DND-41 (cell line): ENCODE measurements at regions not wholly inside any gene's neighbourhood (a gene's known extent, or its start where the extent isn't known, plus 50 kb on each side); places are given as distances from the start of the nearest gene placed in this dataset.

ENCODE experiments used
- ATAC-seq: fragments of 200-7000 bp; cut with Tn5 transposase; 3 replicates; pipeline ENCODE4 v1.9.1; 2021; ENCODE audit warnings: low read depth; ENCODE audit not compliant: insufficient read depth
- DNase-seq: peaks from one replicate; pipeline ENCODE4 v3.0.0-alpha.2; 2020
- H2AFZ ChIP-seq: 2 replicates; pipeline ENCODE4 v1.6.0; 2012; ENCODE audit warnings: low read depth, low read length
- H3K27ac ChIP-seq: 2 replicates; pipeline ENCODE4 v1.5.1; 2012; ENCODE audit warnings: low read length, inconsistent platforms
- H3K27me3 ChIP-seq: fragments of 200-600 bp; sonication (generic); 2 replicates; pipeline ENCODE4 v1.6.0; 2012; ENCODE audit warnings: low read length, mild to moderate bottlenecking, inconsistent platforms; ENCODE audit not compliant: insufficient read depth, poor library complexity
- H3K36me3 ChIP-seq: 2 replicates; pipeline ENCODE4 v1.5.1; 2012; ENCODE audit warnings: low read length, inconsistent platforms; ENCODE audit not compliant: insufficient read depth
- H3K4me1 ChIP-seq: 2 replicates; pipeline ENCODE4 v1.5.1; 2012; ENCODE audit warnings: mild to moderate bottlenecking, low read length; ENCODE audit not compliant: insufficient read depth
- H3K4me2 ChIP-seq: 2 replicates; pipeline ENCODE4 v1.6.0; 2012; ENCODE audit warnings: mild to moderate bottlenecking, moderate library complexity, low read length, inconsistent platforms; ENCODE audit not compliant: insufficient read depth
- H3K4me3 ChIP-seq, 2 experiments: fragments of 200-600 bp in 1 of 2; shearing (Covaris generic) in 1 of 2; 2 replicates each; pipeline ENCODE4 v1.5.1; 2012 to 2016; ENCODE audit warnings: inconsistent platforms in 2 of 2, low read length in 2 of 2, mild to moderate bottlenecking in 2 of 2, low read depth in 1 of 2, moderate library complexity in 1 of 2
- H3K79me2 ChIP-seq: 2 replicates; pipeline ENCODE4 v1.6.0; 2012; ENCODE audit warnings: low read length, inconsistent platforms; ENCODE audit not compliant: insufficient read depth
- H3K9ac ChIP-seq: 2 replicates; pipeline ENCODE4 v1.6.0; 2012; ENCODE audit warnings: low read depth, mild to moderate bottlenecking, inconsistent platforms, low read length, moderate library complexity
- H3K9me3 ChIP-seq: 2 replicates; pipeline ENCODE4 v1.5.1; 2012; ENCODE audit warnings: low read length, moderate library complexity, mild to moderate bottlenecking, inconsistent platforms; ENCODE audit not compliant: insufficient read depth, severe bottlenecking
- H4K20me1 ChIP-seq: 2 replicates; pipeline ENCODE4 v1.6.0; 2012; ENCODE audit warnings: low read length; ENCODE audit not compliant: insufficient read depth
- EZH2 ChIP-seq: IDR thresholded peaks from 3 replicates; pipeline ENCODE4 v1.6.1; 2012; ENCODE audit warnings: borderline replicate concordance, low read depth, mild to moderate bottlenecking, moderate library complexity, low read length, inconsistent platforms; ENCODE audit not compliant: severe bottlenecking
- TF ChIP-seq, protein P1 (sequence below): IDR thresholded peaks from 2 replicates; pipeline ENCODE4 v1.5.1; 2012; ENCODE audit warnings: borderline replicate concordance, low read length, moderate library complexity, mild to moderate bottlenecking; ENCODE audit not compliant: poor library complexity, severe bottlenecking; ENCODE audit errors: extremely low read depth

DNA sequence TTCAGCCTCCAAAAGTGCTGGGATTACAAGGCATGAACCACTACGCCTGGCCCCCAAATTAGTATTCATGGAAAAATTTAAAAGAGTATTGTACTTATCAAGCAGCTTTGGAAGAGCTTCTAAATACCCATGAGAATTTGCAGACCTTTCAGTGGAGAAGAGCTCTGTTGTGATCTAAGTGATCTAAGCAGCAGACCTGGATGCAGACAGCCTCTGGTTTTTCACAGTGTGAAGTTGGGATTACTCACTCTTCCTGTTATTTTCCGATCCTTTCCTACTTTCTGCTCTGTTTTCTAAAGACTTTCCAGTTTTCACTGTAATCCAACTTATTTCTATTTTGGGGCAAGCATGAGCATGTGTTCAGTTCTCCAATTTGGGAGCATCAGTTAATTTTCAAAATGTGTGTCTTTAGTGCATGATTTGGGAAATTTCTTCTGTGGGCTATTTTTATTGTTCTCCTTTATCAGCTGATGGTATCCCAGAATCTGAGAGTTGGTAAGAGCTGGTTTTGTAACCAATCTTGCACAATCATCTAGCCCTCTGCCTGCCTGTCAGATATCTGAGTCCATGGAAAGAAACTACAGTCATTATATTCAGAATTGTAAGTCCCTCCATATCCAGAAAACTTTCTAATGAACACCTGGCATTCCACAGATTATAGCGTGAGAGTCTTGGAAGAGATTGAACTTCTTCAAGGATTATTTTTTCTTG is 207.7 kb upstream of the DTNBP1 start:
- no peak overlapping the region for H3K4me3 ChIP-seq
- H3K4me2 ChIP-seq = no peak overlapping the region
- no peak overlapping the region for H2AFZ ChIP-seq
- H3K27ac ChIP-seq = no peak overlapping the region
- DNase-seq (no peak), ATAC-seq (no peak)
- H3K4me1 ChIP-seq = no peaks in the 10 kb centered on the region
- H3K9me3 ChIP-seq = no peaks in the 10 kb centered on the region
- H3K27me3 ChIP-seq = no peaks in the 10 kb centered on the region
- no peaks in the 10 kb centered on the region for H3K79me2 ChIP-seq
- no peaks in the 10 kb centered on the region for H3K36me3 ChIP-seq
- no peak overlapping the region for H3K9ac ChIP-seq
- TF ChIP-seq, protein P1, sequence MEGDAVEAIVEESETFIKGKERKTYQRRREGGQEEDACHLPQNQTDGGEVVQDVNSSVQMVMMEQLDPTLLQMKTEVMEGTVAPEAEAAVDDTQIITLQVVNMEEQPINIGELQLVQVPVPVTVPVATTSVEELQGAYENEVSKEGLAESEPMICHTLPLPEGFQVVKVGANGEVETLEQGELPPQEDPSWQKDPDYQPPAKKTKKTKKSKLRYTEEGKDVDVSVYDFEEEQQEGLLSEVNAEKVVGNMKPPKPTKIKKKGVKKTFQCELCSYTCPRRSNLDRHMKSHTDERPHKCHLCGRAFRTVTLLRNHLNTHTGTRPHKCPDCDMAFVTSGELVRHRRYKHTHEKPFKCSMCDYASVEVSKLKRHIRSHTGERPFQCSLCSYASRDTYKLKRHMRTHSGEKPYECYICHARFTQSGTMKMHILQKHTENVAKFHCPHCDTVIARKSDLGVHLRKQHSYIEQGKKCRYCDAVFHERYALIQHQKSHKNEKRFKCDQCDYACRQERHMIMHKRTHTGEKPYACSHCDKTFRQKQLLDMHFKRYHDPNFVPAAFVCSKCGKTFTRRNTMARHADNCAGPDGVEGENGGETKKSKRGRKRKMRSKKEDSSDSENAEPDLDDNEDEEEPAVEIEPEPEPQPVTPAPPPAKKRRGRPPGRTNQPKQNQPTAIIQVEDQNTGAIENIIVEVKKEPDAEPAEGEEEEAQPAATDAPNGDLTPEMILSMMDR = no peak
- no peak for TF ChIP-seq EZH2
- H4K20me1 ChIP-seq = no peaks in the 10 kb centered on the region

- no peak overlapping the region for H3K27ac ChIP-seq
- H3K4me2 ChIP-seq = no peak overlapping the region
- TF ChIP-seq EZH2 = no peak
- no peaks in the 10 kb centered on the region for H3K27me3 ChIP-seq
- H3K9ac ChIP-seq = no peak overlapping the region
- DNase-seq = no peak
- no peaks in the 10 kb centered on the region for H3K79me2 ChIP-seq
- no peak overlapping the region for H2AFZ ChIP-seq
- H3K36me3 ChIP-seq = no peaks in the 10 kb centered on the region
- H3K9me3 ChIP-seq = no peaks in the 10 kb centered on the region
- no peak for ATAC-seq
- H3K4me3 ChIP-seq = no peak overlapping the region
- H4K20me1 ChIP-seq = no peaks in the 10 kb centered on the region
- no peaks in the 10 kb centered on the region for H3K4me1 ChIP-seq
Measured at GRCh38 chr6:15864708-15865062, 201.9 kb upstream of the DTNBP1 start.

DNA sequence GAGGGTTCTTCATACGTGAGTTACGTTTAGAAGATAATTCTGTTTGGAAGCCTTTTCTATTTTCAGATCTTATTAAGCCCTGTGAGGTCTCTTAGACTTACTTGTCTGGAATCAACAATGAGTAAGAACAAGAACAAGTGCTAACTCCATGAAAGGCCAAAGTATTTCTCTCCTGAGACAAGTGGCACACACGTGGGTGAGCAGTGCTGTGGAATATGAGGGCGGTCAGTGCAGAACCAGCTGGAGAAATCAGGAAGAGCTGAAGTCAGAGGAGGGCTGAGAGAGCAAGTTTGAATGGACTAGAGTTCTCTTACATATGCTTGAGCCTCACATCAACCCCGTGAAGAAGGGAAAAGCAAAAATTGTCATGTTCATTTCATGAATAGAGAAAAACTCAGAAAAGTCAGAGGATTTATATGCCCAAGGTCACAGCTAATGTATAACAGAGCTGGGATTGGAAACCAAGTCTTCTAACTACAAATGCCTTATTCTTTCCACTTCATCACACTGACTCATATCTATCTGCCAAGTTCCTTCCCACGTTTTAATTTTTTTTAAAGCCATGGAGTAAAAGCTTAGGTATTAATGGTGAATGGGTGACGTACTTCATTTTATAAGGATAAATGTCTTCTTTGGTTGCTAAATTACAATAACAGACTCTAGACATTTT is 201.3 kb upstream of the DTNBP1 start:
- Histone ChIP-seq H2AFZ (no peak overlapping the region), H3K4me3 (no peak overlapping the region), H4K20me1 (no peaks in the 10 kb centered on the region), H3K36me3 (no peaks in the 10 kb centered on the region), H3K27me3 (no peaks in the 10 kb centered on the region), H3K4me2 (no peak overlapping the region), H3K27ac (no peak overlapping the region), H3K4me1 (no peaks in the 10 kb centered on the region), H3K9me3 (no peaks in the 10 kb centered on the region), H3K79me2 (no peaks in the 10 kb centered on the region), H3K9ac (no peak overlapping the region)
- ATAC-seq (no peak), DNase-seq (no peak)
- no peak for TF ChIP-seq EZH2
- TF ChIP-seq, protein P1 = no peak

GRCh38 chr6:15862810-15863209 is 200.0 kb upstream of the DTNBP1 start:
- DNase-seq = no peak
- H3K4me2 ChIP-seq = no peak overlapping the region
- no peak overlapping the region for H2AFZ ChIP-seq
- H3K4me1 ChIP-seq = no peaks in the 10 kb centered on the region
- no peaks in the 10 kb centered on the region for H3K9me3 ChIP-seq
- H3K79me2 ChIP-seq = no peaks in the 10 kb centered on the region
- no peaks in the 10 kb centered on the region for H3K27me3 ChIP-seq
- H3K9ac ChIP-seq = no peak overlapping the region
- H4K20me1 ChIP-seq = no peaks in the 10 kb centered on the region
- H3K27ac ChIP-seq = no peak overlapping the region
- H3K36me3 ChIP-seq = no peaks in the 10 kb centered on the region
- TF ChIP-seq, protein P1 = no peak
- TF ChIP-seq EZH2 = no peak
- no peak for ATAC-seq
- H3K4me3 ChIP-seq = no peak overlapping the region
